ENCODE measurements at regions not wholly inside any gene's neighbourhood (a gene's known extent, or its start where the extent isn't known, plus 50 kb on each side); places are given as distances from the start of the nearest gene placed in this dataset.

GRCh38 chr6:8159966-8160365 lies 57.6 kb upstream of the EEF1E1 start:
- Histone ChIP-seq H3K9me3 (ENCODE audit: low read depth) (no peaks in the 10 kb centered on the region), H2AFZ (replicated peaks) (peak overlapping the region; percentile 57), H3K4me2 (no peak overlapping the region), H3K4me3 (no peak overlapping the region), H3K36me3 (no peaks in the 10 kb centered on the region), H4K20me1 (ENCODE audit: low read depth) (no peaks in the 10 kb centered on the region), H3F3A (ENCODE audit: low read depth) (no peaks in the 10 kb centered on the region), H3K4me1 (peaks cover 8% of the 10 kb centered on the region), H3K27ac (no peak overlapping the region), H3K79me2 (ENCODE audit: low read depth) (no peaks in the 10 kb centered on the region), H3K27me3 (no peaks in the 10 kb centered on the region), H3K9ac (no peak overlapping the region)
- no peak overlapping the region for H3K27ac Mint-ChIP-seq
- H3K9me3 Mint-ChIP-seq = peaks cover 8% of the 10 kb centered on the region
- no peak for TF ChIP-seq EZH2 (IDR thresholded peaks at IDR 0.05)
- TF ChIP-seq, protein P1, sequence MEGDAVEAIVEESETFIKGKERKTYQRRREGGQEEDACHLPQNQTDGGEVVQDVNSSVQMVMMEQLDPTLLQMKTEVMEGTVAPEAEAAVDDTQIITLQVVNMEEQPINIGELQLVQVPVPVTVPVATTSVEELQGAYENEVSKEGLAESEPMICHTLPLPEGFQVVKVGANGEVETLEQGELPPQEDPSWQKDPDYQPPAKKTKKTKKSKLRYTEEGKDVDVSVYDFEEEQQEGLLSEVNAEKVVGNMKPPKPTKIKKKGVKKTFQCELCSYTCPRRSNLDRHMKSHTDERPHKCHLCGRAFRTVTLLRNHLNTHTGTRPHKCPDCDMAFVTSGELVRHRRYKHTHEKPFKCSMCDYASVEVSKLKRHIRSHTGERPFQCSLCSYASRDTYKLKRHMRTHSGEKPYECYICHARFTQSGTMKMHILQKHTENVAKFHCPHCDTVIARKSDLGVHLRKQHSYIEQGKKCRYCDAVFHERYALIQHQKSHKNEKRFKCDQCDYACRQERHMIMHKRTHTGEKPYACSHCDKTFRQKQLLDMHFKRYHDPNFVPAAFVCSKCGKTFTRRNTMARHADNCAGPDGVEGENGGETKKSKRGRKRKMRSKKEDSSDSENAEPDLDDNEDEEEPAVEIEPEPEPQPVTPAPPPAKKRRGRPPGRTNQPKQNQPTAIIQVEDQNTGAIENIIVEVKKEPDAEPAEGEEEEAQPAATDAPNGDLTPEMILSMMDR (IDR thresholded peaks at IDR 0.05) = no peak
- no peak for TF ChIP-seq EZH2phosphoT487 (IDR thresholded peaks at IDR 0.05)
- no peak for DNase-seq (ENCODE audit: low spot score)
- H3K27me3 Mint-ChIP-seq (ENCODE audit: insufficient read depth, low read depth) = peaks cover 2% of the 10 kb centered on the region
- H3K4me1 Mint-ChIP-seq = peaks cover 2% of the 10 kb centered on the region
- H3K4me3 Mint-ChIP-seq = no peak overlapping the region
- no peaks in the 10 kb centered on the region for H3K36me3 Mint-ChIP-seq

GRCh38 chr6:8157839-8158238 lies 55.5 kb upstream of the EEF1E1 start:
- Mint-ChIP-seq H3K27ac (no peak overlapping the region), H3K27me3 (ENCODE audit: insufficient read depth, low read depth) (no peaks in the 10 kb centered on the region), H3K4me3 (no peak overlapping the region), H3K4me1 (peaks cover 2% of the 10 kb centered on the region), H3K36me3 (no peaks in the 10 kb centered on the region), H3K9me3 (peaks cover 6% of the 10 kb centered on the region)
- no peaks in the 10 kb centered on the region for H3K9me3 ChIP-seq (ENCODE audit: low read depth)
- H3K36me3 ChIP-seq = no peaks in the 10 kb centered on the region
- no peak overlapping the region for H3K9ac ChIP-seq
- no peaks in the 10 kb centered on the region for H4K20me1 ChIP-seq (ENCODE audit: low read depth)
- H3K27ac ChIP-seq = no peak overlapping the region
- TF ChIP-seq EZH2 (IDR thresholded peaks at IDR 0.05) (no peak), EZH2phosphoT487 (IDR thresholded peaks at IDR 0.05) (no peak)
- TF ChIP-seq, protein P1 (IDR thresholded peaks at IDR 0.05) = no peak
- H3K4me1 ChIP-seq = peaks cover 8% of the 10 kb centered on the region
- H3F3A ChIP-seq (ENCODE audit: low read depth) = no peaks in the 10 kb centered on the region
- H3K4me2 ChIP-seq = peak overlapping the region; percentile 12
- no peaks in the 10 kb centered on the region for H3K27me3 ChIP-seq
- H3K4me3 ChIP-seq = no peak overlapping the region
- no peak for DNase-seq (ENCODE audit: low spot score)
- H2AFZ ChIP-seq (replicated peaks) = no peak overlapping the region
- no peaks in the 10 kb centered on the region for H3K79me2 ChIP-seq (ENCODE audit: low read depth)

- Mint-ChIP-seq H3K36me3 (no peaks in the 10 kb centered on the region), H3K27me3 (ENCODE audit: insufficient read depth, low read depth) (peaks cover 3% of the 10 kb centered on the region)
These were observed 53.1 kb upstream of the EEF1E1 start for GRCh38 chr6:8155259-8156012.

More at GRCh38 chr6:8155259-8156012, 53.1 kb upstream of the EEF1E1 start:
- TF ChIP-seq EZH2phosphoT487 (IDR thresholded peaks at IDR 0.05) = no peak
- no peak for TF ChIP-seq EZH2 (IDR thresholded peaks at IDR 0.05)
- TF ChIP-seq, protein P1 (IDR thresholded peaks at IDR 0.05) = no peak
- Histone ChIP-seq H3K36me3 (no peaks in the 10 kb centered on the region), H4K20me1 (ENCODE audit: low read depth) (no peaks in the 10 kb centered on the region), H3K4me2 (no peak overlapping the region), H3K79me2 (ENCODE audit: low read depth) (no peaks in the 10 kb centered on the region), H3K4me1 (peaks cover 8% of the 10 kb centered on the region), H3K27me3 (no peaks in the 10 kb centered on the region), H3K9ac (no peak overlapping the region), H2AFZ (replicated peaks) (peak overlapping the region; percentile 12), H3F3A (ENCODE audit: low read depth) (no peaks in the 10 kb centered on the region), H3K9me3 (ENCODE audit: low read depth) (no peaks in the 10 kb centered on the region), H3K4me3 (no peak overlapping the region), H3K27ac (no peak overlapping the region)
- Mint-ChIP-seq H3K27ac (no peak overlapping the region), H3K9me3 (peaks cover 2% of the 10 kb centered on the region), H3K4me1 (peaks cover 2% of the 10 kb centered on the region), H3K4me3 (no peak overlapping the region)
- no peak for DNase-seq (ENCODE audit: low spot score)

All from neural progenitor cell (in vitro differentiated cells).